GM12892 (cell line): ENCODE measurements at regions not wholly inside any gene's neighbourhood (a gene's known extent, or its start where the extent isn't known, plus 50 kb on each side); places are given as distances from the start of the nearest gene placed in this dataset.

Experiments
- POLR2A ChIP-seq: IDR thresholded peaks from 2 replicates; pipeline ENCODE4 v1.6.1; 2011; ENCODE audit warnings: low read depth, low read length, control low read depth
- POLR2AphosphoS5 ChIP-seq: IDR thresholded peaks from 2 replicates; pipeline ENCODE4 v1.6.1; 2011; ENCODE audit warnings: low read depth, low read length, control low read depth
- TAF1 ChIP-seq: IDR thresholded peaks from 2 replicates; pipeline ENCODE4 v1.6.1; 2011; ENCODE audit warnings: low read depth, mild to moderate bottlenecking, control low read depth, low read length, borderline replicate concordance

GRCh38 chr4:44965435-44966095, 239.2 kb upstream of the GNPDA2 start:
- TF ChIP-seq POLR2AphosphoS5: no peak
- no peak for TF ChIP-seq POLR2A
- TF ChIP-seq TAF1: no peak
